IMR-90 (cell line): ENCODE measurements at regions not wholly inside any gene's neighbourhood (a gene's known extent, or its start where the extent isn't known, plus 50 kb on each side); places are given as distances from the start of the nearest gene placed in this dataset.

ENCODE experiments used
- ATAC-seq: fragments of 200-7000 bp; cut with Tn5 transposase; 2 replicates; pipeline ENCODE4 v1.9.1; 2020; ENCODE audit warnings: low read depth, mild to moderate bottlenecking, moderate library complexity
- BruUV-seq: library from RNA; stranded (reverse); fragments of 400-500 nt; replicated peaks from 2 replicates; lab custom pipeline; 2021; lab: Mats Ljungman, UMichigan
- CTCF ChIA-PET: fragments of 300-600 bp; formaldehyde crosslinking; extraction: SDS; loops from one replicate; lab custom pipeline; 2021; ENCODE audit warnings: antibody characterized with exemption; lab: Yijun Ruan, JAX
- POLR2A ChIA-PET: fragments of 300-600 bp; sonication (Branson Sonifier 250); formaldehyde crosslinking; loops from one replicate; lab custom pipeline; 2022; ENCODE audit warnings: antibody characterized with exemption; ENCODE audit not compliant: unreplicated experiment; lab: Charles Lee
- DNase-seq: peaks from one replicate; pipeline ENCODE4 v3.0.0; 2013
- H2AFZ ChIP-seq: replicated peaks from 2 replicates; pipeline ENCODE3; 2013; ENCODE audit warnings: low read length, mild to moderate bottlenecking; ENCODE audit not compliant: poor library complexity
- H2AK5ac ChIP-seq: 2 replicates; pipeline ENCODE4 v1.6.1; 2013; ENCODE audit warnings: low read depth, low read length, inconsistent platforms
- H2AK9ac ChIP-seq: replicated peaks from 2 replicates; pipeline ENCODE3; 2013; ENCODE audit warnings: mild to moderate bottlenecking, low read depth, low read length, moderate library complexity; ENCODE audit not compliant: poor library complexity
- H2BK120ac ChIP-seq: 2 replicates; pipeline ENCODE4 v1.6.1; 2013; ENCODE audit warnings: low read depth, low read length, inconsistent platforms
- H2BK15ac ChIP-seq: 3 replicates; pipeline ENCODE4 v1.6.1; 2013; ENCODE audit warnings: low read depth, low read length, inconsistent platforms
- H2BK20ac ChIP-seq: 2 replicates; pipeline ENCODE4 v1.6.1; 2013; ENCODE audit warnings: low read depth, mild to moderate bottlenecking, inconsistent platforms, low read length, moderate library complexity
- H2BK5ac ChIP-seq: 2 replicates; pipeline ENCODE4 v1.6.1; 2013; ENCODE audit warnings: mild to moderate bottlenecking, low read depth, low read length, inconsistent platforms; ENCODE audit not compliant: poor library complexity, severe bottlenecking
- H3K14ac ChIP-seq: replicated peaks from 2 replicates; pipeline ENCODE4 v1.6.1; 2013; ENCODE audit warnings: low read depth, low read length, inconsistent platforms
- H3K18ac ChIP-seq: 2 replicates; pipeline ENCODE4 v1.6.1; 2013; ENCODE audit warnings: low read depth, low read length, control low read depth
- H3K23ac ChIP-seq: 2 replicates; pipeline ENCODE4 v1.6.1; 2013; ENCODE audit warnings: low read depth, low read length, inconsistent platforms
- H3K27ac ChIP-seq: 2 replicates; pipeline ENCODE4 v1.5.1; 2013; ENCODE audit warnings: mild to moderate bottlenecking, control low read depth, low read length; ENCODE audit not compliant: insufficient read depth
- H3K27me3 ChIP-seq: 2 replicates; pipeline ENCODE4 v1.6.1; 2013; ENCODE audit warnings: low read length; ENCODE audit not compliant: control insufficient read depth, insufficient read depth
- H3K36me3 ChIP-seq: 2 replicates; pipeline ENCODE4 v1.6.1; 2013; ENCODE audit warnings: low read length, mixed read lengths; ENCODE audit not compliant: control insufficient read depth, insufficient read depth
- H3K4ac ChIP-seq: 2 replicates; pipeline ENCODE4 v1.6.1; 2013; ENCODE audit warnings: low read depth, low read length, inconsistent platforms
- H3K4me1 ChIP-seq: 2 replicates; pipeline ENCODE4 v1.6.1; 2013; ENCODE audit warnings: low read length, mixed read lengths; ENCODE audit not compliant: control insufficient read depth, insufficient read depth
- H3K4me2 ChIP-seq: 2 replicates; pipeline ENCODE4 v1.6.1; 2013; ENCODE audit warnings: low read depth, mild to moderate bottlenecking, control low read depth, low read length, moderate library complexity
- H3K4me3 ChIP-seq: 2 replicates; pipeline ENCODE4 v1.5.1; 2013; ENCODE audit warnings: low read depth, mild to moderate bottlenecking, control low read depth, low read length, moderate library complexity; ENCODE audit not compliant: insufficient read depth
- H3K56ac ChIP-seq: 2 replicates; pipeline ENCODE4 v1.6.1; 2013; ENCODE audit warnings: low read length, inconsistent platforms; ENCODE audit not compliant: insufficient read depth; ENCODE audit errors: extremely low read depth
- H3K79me1 ChIP-seq, 2 experiments: 2 replicates each; pipeline ENCODE4 v1.6.1; 2013; ENCODE audit warnings: low read length in 2 of 2, inconsistent platforms in 1 of 2, low read depth in 1 of 2
- H3K9ac ChIP-seq: 2 replicates; pipeline ENCODE4 v1.6.1; 2013; ENCODE audit warnings: low read depth, low read length, control low read depth
- H3K9me1 ChIP-seq: 2 replicates; pipeline ENCODE4 v1.6.1; 2013; ENCODE audit warnings: low read length, inconsistent platforms; ENCODE audit not compliant: insufficient read depth
- H3K9me3 ChIP-seq: 2 replicates; pipeline ENCODE4 v1.6.1; 2013; ENCODE audit warnings: low read length; ENCODE audit not compliant: control insufficient read depth, insufficient read depth
- H4K20me1 ChIP-seq: 2 replicates; pipeline ENCODE4 v1.6.1; 2013; ENCODE audit warnings: low read length, inconsistent platforms; ENCODE audit not compliant: insufficient read depth
- H4K5ac ChIP-seq: 2 replicates; pipeline ENCODE4 v1.6.1; 2013; ENCODE audit warnings: mild to moderate bottlenecking, low read depth, low read length, control low read depth
- H4K8ac ChIP-seq, 2 experiments: 2 replicates each; pipeline ENCODE4 v1.6.1; 2013; ENCODE audit warnings: low read depth in 2 of 2, low read length in 2 of 2, control low read depth in 1 of 2, inconsistent platforms in 1 of 2
- H4K91ac ChIP-seq: 2 replicates; pipeline ENCODE4 v1.6.1; 2013; ENCODE audit warnings: low read depth, low read length, inconsistent platforms; ENCODE audit not compliant: insufficient read depth
- RAD21 ChIP-seq: IDR thresholded peaks from 2 replicates; pipeline ENCODE4 v1.6.1; 2012; ENCODE audit warnings: low read length, improper control_type of control experiment
- WGBS, 2 experiments: methylation state at CpG; one replicate each; pipeline versions ENCODE4 v1.1.5 to v1.1.7; 2013; ENCODE audit warnings: missing lambda C conversion rate in 2 of 2; ENCODE audit not compliant: insufficient read length in 1 of 2; ENCODE audit errors: extremely low coverage in 2 of 2; 5-methylcytosine and 5-hydroxymethylcytosine counted together
- dilution Hi-C: fragments of 300-500 bp; cut with HindIII; formaldehyde crosslinking; loops from one replicate; pipeline ENCODE4 v1.14.3; 2018; ENCODE audit warnings: low sequenced_read_pairs; ENCODE audit not compliant: unreplicated experiment
- in situ Hi-C: fragments of 300-500 bp; cut with MboI; formaldehyde crosslinking; loops from 3 replicates; pipeline ENCODE4 v1.14.3; 2019; ENCODE audit warnings: low sequenced_read_pairs, inconsistent platforms, mixed read lengths
- intact Hi-C: fragments of 100-400 bp; cut with micrococcal nuclease; formaldehyde crosslinking; loops from 2 replicates; pipeline ENCODE4 v1.10.0; 2022

DNA sequence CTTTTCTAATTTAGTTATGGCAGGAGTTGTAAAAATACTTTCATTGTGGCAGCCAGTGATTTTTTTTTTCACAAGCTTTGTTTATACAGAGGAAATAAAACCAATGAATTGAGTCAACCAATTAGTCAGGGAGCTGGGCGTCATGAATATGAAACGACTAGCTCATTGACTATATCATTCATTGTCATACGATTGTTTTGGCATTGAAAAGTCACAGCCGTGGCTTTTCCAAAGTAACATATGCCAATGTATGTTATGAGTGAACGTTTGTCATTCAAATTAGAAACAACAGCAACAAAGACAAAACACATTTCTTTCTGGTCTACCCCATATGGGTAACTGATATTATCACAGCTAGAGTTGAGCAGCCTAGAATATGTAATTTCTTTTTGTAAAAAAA lies 810.6 kb downstream of the EPHA7 start:
- intact Hi-C loops (no loop called here), dilution Hi-C loops (no loop called here), in situ Hi-C loops (no loop called here)
- no peak overlapping the region for H3K4me3 ChIP-seq
- H3K14ac ChIP-seq: no peak overlapping the region
- no peak overlapping the region for H2BK20ac ChIP-seq
- H3K56ac ChIP-seq: no peak overlapping the region
- no peak overlapping the region for H2BK15ac ChIP-seq
- H2BK120ac ChIP-seq: no peak overlapping the region
- H2AK5ac ChIP-seq: no peak overlapping the region
- ChIA-PET POLR2A (no interaction called here), CTCF (no interaction called here)
- no peaks in the 10 kb centered on the region for H3K27me3 ChIP-seq
- no peak overlapping the region for H3K4ac ChIP-seq
- no CpG with 5 or more reads among the region's 5 CpGs for WGBS, 2 experiments
- H3K9me1 ChIP-seq: no peaks in the 10 kb centered on the region
- H3K4me2 ChIP-seq: no peak overlapping the region
- no peak overlapping the region for H2BK5ac ChIP-seq
- ATAC-seq (no peak), DNase-seq (no peak)
- TF ChIP-seq RAD21: no peak
- H3K18ac ChIP-seq: no peak overlapping the region
- no peaks in the 10 kb centered on the region for H3K36me3 ChIP-seq
- H4K5ac ChIP-seq: no peak overlapping the region
- no peak overlapping the region for H4K8ac ChIP-seq
- no peak overlapping the region for H3K23ac ChIP-seq
- no peak overlapping the region for H4K91ac ChIP-seq
- H3K4me1 ChIP-seq: no peaks in the 10 kb centered on the region
- H2AFZ ChIP-seq: no peak overlapping the region
- H3K79me1 ChIP-seq: no peaks in the 10 kb centered on the region
- no peak overlapping the region for H3K9ac ChIP-seq
- no peak overlapping the region for H2AK9ac ChIP-seq
- no peak overlapping the region for H3K27ac ChIP-seq
- H4K20me1 ChIP-seq: no peaks in the 10 kb centered on the region
- no TSS peak for BruUV-seq
- H3K9me3 ChIP-seq: no peaks in the 10 kb centered on the region
